ENCODE measurements at regions not wholly inside any gene's neighbourhood (a gene's known extent, or its start where the extent isn't known, plus 50 kb on each side); places are given as distances from the start of the nearest gene placed in this dataset.

GRCh38 chr2:42844366-42844765 is 52.0 kb upstream of the HAAO start:
- TF ChIP-seq CTCF (IDR thresholded peaks at IDR 0.05; ENCODE audit: low read depth, low read length) = no peak

GRCh38 chr2:42843611-42844010 is 51.2 kb upstream of the HAAO start:
- H3K4me3 ChIP-seq (ENCODE audit: low read depth, low read length) = no peak overlapping the region
- no peak for TF ChIP-seq CTCF (IDR thresholded peaks at IDR 0.05; ENCODE audit: low read depth, low read length)

More at GRCh38 chr2:42844366-42844765, 52.0 kb upstream of the HAAO start:
- H3K4me3 ChIP-seq (ENCODE audit: low read depth, low read length) = no peak overlapping the region
- DNase-seq = no peak
- H3K27ac ChIP-seq = no peak overlapping the region
- H3K36me3 ChIP-seq = no peaks in the 10 kb centered on the region
- H3K27me3 ChIP-seq (ENCODE audit: insufficient read depth, low read depth, severe bottlenecking) = no peaks in the 10 kb centered on the region
- H3K9me3 ChIP-seq (ENCODE audit: severe bottlenecking) = no peaks in the 10 kb centered on the region

GRCh38 chr2:42843131-42843530 is 50.7 kb upstream of the HAAO start:
- DNase-seq = no peak
- H3K9me3 ChIP-seq (ENCODE audit: severe bottlenecking) = no peaks in the 10 kb centered on the region
- H3K4me3 ChIP-seq (ENCODE audit: low read depth, low read length) = no peak overlapping the region
- H3K36me3 ChIP-seq = no peaks in the 10 kb centered on the region
- TF ChIP-seq CTCF (IDR thresholded peaks at IDR 0.05; ENCODE audit: low read depth, low read length) = no peak
- H3K27ac ChIP-seq = no peak overlapping the region
- H3K27me3 ChIP-seq (ENCODE audit: insufficient read depth, low read depth, severe bottlenecking) = no peaks in the 10 kb centered on the region

More at GRCh38 chr2:42843611-42844010, 51.2 kb upstream of the HAAO start:
- no peak for DNase-seq
- Histone ChIP-seq H3K36me3 (no peaks in the 10 kb centered on the region), H3K27ac (no peak overlapping the region), H3K9me3 (ENCODE audit: severe bottlenecking) (no peaks in the 10 kb centered on the region), H3K27me3 (ENCODE audit: insufficient read depth, low read depth, severe bottlenecking) (no peaks in the 10 kb centered on the region)

GRCh38 chr2:42842466-42842865 is 50.1 kb upstream of the HAAO start:
- DNase-seq = no peak
- H3K27me3 ChIP-seq (ENCODE audit: insufficient read depth, low read depth, severe bottlenecking) = no peaks in the 10 kb centered on the region
- no peaks in the 10 kb centered on the region for H3K36me3 ChIP-seq
- no peaks in the 10 kb centered on the region for H3K9me3 ChIP-seq (ENCODE audit: severe bottlenecking)
- H3K27ac ChIP-seq = no peak overlapping the region
- H3K4me3 ChIP-seq (ENCODE audit: low read depth, low read length) = no peak overlapping the region
- TF ChIP-seq CTCF (IDR thresholded peaks at IDR 0.05; ENCODE audit: low read depth, low read length) = no peak

Data from WERI-Rb-1 (cell line).